GM21360 (cell line): ENCODE measurements at regions not wholly inside any gene's neighbourhood (a gene's known extent, or its start where the extent isn't known, plus 50 kb on each side); places are given as distances from the start of the nearest gene placed in this dataset.
A peak's percentile ranks its signal among the peaks of the same experiment; 100 is the strongest.
"Not testable (repeated sequence)": the region's sequence is repeated elsewhere in the genome, so short reads cannot be mapped to it uniquely, and the experiment has no call there.

Experiments
- ATAC-seq: cut with Tn5 transposase; IDR thresholded peaks from one replicate; pipeline ENCODE4 v1.9.1; 2021; ENCODE audit warnings: mild to moderate bottlenecking, moderate library complexity; ENCODE audit not compliant: unreplicated experiment

DNA sequence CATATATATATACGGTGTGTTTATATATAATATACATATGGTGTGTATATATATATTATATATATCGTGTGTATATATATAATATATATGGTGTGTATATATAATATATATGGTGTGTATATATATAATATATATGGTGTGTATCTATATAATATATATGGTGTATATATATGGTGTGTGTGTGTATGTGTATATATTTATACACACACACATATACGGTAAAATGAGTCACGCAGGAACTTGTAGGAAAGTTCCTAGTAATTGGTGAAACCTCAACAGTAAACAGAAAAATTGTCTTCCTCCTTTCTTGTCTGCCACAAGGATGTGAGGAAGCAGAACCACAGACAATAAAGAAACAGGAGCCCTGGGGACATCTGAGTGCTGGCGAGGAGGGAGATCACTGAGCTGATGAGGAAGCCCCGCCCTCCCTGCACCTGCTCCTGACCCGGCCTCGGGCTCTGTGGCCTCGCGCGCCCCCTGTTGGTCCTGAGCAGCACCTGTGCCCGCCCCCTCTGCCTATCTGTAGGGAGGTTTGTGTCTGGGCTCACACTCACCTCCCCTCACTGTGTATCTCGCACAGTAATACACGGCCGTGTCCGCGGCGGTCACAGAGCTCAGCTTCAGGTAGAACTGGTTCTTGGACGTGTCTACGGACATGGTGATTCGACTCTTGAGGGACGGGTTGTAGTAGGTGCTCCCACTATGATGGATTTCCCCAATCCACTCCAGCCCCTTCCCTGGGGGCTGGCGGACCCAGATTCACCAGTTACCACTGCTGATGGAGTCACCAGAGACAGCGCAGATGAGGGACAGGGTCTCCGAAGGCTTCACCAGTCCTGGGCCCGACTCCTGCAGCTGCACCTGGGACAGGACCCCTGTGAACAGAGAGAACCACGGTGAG is 1079.4 kb downstream of the TMEM121 start:
- peak; percentile 62 for ATAC-seq

DNA sequence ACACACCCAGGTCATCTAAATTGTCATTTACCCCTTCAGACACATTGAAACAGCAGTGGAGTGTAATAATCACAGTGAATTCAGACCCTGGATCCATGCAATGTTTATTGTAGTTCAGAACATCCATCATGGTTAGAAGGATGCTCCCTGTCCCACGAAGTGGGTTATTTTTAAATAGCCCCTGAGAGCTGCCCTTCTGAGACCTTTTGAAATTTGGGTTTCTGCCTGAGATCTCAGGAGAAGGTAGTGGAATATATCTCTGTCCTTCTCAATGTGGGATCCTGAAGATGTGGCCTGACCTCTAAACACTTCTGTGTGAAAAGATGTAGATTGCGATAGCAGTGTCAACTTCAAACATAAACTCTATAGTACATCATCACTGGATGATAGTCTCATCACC is 1080.6 kb downstream of the TMEM121 start:
- ATAC-seq: no peak

DNA sequence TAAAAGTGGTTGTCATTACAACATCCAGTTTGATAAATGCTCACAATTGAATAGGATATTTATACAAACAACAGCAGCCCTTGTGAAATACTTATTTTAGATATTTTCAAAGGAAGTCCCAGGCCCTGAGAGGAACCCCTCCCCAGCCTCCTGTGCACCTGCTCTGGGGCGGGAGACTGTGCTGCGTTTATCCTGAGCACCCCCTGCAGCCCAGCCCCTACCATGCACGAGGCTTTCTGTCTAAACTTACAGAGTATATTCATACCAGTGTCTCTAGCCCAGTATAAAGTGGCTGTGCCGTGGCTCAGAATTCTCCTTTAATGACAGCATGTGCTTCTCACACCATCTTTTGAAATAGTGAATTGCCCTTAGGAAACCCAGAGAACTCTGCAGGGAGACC is 1084.3 kb downstream of the TMEM121 start:
- no peak for ATAC-seq

DNA sequence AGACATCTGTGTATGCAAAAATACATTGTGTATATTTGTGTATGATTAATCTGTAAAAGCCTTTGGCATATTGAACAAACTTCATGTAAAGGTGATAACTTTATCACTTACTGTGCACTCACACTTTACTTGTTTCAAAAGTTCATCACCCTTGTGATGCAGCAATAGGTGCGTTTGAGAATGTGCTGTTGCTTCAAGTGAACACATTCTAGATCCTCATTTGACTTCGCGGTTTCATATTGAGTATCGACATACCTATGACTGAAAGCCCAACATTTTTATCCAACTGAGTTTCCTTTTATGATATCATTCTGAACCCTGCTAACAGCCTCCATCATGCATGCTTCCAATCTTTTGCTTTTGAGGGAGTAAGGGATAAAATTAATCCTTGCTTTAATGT is 1086.9 kb downstream of the TMEM121 start:
- ATAC-seq: no peak

GRCh38 chr14:106618471-106618951 is 1092.1 kb downstream of the TMEM121 start:
- ATAC-seq: not testable (repeated sequence)

DNA sequence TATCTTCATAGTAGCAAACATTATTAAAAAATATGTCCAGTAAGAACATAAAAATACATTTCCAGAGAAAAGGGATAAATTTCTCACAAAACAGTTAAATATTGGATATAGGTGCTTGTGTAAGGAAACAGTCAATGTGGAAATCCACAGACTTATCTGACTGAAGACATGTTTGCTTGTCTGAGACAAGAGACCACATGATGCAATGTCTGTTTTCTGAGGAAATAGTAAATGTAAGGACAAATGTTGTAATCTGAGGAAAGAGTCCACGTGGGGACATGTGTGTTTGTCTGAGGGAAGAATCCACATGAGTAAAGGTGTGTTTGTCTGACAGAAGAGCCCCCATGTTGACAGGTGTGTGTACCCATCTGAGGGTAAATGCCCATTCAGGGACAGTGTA is 1093.2 kb downstream of the TMEM121 start:
- no peak for ATAC-seq

GRCh38 chr14:106620368-106620767 is 1094.0 kb downstream of the TMEM121 start:
- ATAC-seq: no peak

- no peak for ATAC-seq
These were observed 1095.9 kb downstream of the TMEM121 start for GRCh38 chr14:106622200-106622745.

- ATAC-seq: no peak
These were observed 1098.8 kb downstream of the TMEM121 start for GRCh38 chr14:106625186-106625585.

- ATAC-seq: not testable (repeated sequence)
These were observed 1100.1 kb downstream of the TMEM121 start for GRCh38 chr14:106626469-106626868.

GRCh38 chr14:106626942-106627588 is 1100.7 kb downstream of the TMEM121 start:
- ATAC-seq: not testable (repeated sequence)

- ATAC-seq: no peak
These were observed 1105.5 kb downstream of the TMEM121 start for GRCh38 chr14:106631879-106632278.

DNA sequence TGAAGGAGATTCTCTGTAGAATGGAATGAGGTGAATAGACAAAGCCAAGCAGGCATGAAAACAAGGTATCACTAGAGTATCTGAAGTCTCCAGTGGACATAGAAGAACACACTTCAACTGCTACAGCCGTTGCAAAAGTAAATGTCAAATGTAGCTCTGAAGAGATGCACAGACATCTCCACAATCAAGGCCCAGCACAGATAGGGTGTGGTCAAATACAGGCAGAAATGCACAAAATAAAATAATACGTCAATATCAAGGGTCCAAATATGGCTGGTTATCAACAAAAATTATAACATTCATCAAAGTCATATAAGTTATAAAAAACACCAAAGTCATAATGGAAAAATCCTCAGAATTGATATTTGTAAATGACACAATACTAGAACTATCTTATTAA is 1107.3 kb downstream of the TMEM121 start:
- no peak for ATAC-seq

GRCh38 chr14:106635569-106635968 is 1109.2 kb downstream of the TMEM121 start:
- ATAC-seq: no peak

DNA sequence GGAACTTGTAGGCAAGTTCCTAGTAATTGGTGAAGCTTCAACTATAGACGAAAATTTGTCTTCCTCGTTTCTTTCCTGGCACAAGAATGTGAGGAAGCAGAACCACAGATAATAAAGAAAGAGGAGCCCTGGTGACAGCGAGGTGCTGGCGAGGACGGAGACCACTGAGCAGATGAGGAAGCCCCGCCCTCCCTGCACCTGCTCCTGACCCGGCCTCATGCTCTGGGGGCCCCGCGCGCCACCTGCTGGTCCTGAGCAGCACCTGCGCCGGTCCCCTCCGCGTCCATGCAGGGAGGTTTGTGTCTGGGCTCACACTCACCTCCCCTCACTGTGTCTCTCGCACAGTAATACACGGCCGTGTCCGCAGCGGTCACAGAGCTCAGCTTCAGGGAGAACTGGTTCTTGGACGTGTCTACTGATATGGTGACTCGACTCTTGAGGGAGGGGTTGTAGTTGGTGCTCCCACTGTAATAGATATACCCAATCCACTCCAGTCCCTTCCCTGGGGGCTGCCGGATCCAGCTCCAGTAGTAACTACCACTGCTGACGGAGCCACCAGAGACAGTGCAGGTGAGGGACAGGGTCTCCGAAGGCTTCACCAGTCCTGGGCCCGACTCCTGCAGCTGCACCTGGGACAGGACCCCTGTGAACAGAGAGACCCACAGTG is 1112.5 kb downstream of the TMEM121 start:
- ATAC-seq: not testable (repeated sequence)

GRCh38 chr14:106642090-106642489 is 1115.7 kb downstream of the TMEM121 start:
- ATAC-seq: no peak

- ATAC-seq: not testable (repeated sequence)
These were observed 1116.6 kb downstream of the TMEM121 start for GRCh38 chr14:106642971-106643370.

DNA sequence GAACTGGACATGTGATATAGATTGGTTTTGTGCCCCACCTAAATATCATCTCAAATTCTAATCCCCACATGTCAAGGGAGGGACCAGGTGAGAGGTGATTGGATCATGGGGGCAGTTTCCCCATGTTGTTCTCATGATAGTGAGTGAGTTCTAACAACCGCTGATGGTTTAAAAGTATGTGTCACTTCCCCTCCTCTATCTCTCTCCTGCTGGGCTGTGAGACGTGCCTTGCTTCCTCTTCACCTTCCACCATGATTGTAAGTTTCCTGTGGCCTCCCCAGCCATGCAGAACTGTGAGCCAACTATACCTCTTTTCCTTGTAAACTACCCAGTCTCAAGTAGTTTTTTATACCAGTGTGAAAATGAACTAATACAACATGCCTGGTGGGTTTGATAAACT is 1122.5 kb downstream of the TMEM121 start:
- ATAC-seq: not testable (repeated sequence)

GRCh38 chr14:106651016-106651415 is 1124.6 kb downstream of the TMEM121 start:
- ATAC-seq: no peak

GRCh38 chr14:106652494-106652893 is 1126.1 kb downstream of the TMEM121 start:
- no peak for ATAC-seq

DNA sequence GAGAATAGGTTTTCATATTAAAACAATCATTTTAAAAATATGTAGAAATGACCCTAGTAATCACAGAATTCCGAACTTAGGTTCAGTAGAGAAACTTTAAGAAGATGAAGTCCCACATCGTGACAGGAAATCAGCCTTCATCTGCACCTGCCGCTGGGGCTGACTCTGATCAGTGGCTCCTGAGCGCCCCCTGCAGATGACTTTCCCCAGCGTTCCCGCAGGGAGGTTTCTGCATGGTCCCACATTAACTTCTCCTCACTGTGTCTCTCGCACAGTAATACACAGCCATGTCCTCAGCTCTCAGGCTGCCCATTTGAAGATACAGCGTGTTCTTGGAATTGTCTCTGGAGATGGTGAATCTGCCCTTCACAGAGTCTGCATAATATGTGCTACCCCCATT is 1131.1 kb downstream of the TMEM121 start:
- ATAC-seq: no peak
